ENCODE measurements at regions not wholly inside any gene's neighbourhood (a gene's known extent, or its start where the extent isn't known, plus 50 kb on each side); places are given as distances from the start of the nearest gene placed in this dataset.

GRCh38 chr14:54337314-54337713 is 59.5 kb upstream of the CDKN3 start:
- 73% methylated on average over 4 of the region's 10 CpGs for WGBS (ENCODE audit: insufficient coverage)
- no peaks in the 10 kb centered on the region for H3K36me3 ChIP-seq (replicated peaks in 1 of 2; ENCODE audit: control insufficient read depth in 1 of 2, insufficient read depth in 2 of 2, low read length in 2 of 2)
- H3K4me3 Mint-ChIP-seq: no peak overlapping the region
- no peak overlapping the region for H3K9ac ChIP-seq (ENCODE audit: insufficient read depth, low read length, poor library complexity, severe bottlenecking)
- no peak overlapping the region for H3K27ac Mint-ChIP-seq
- no peaks in the 10 kb centered on the region for H3K36me3 Mint-ChIP-seq
- no peaks in the 10 kb centered on the region for H3K79me2 ChIP-seq (ENCODE audit: insufficient read depth, low read length)
- peaks cover 0 to 2% (median 0%) of the 10 kb centered on the region in 7 donors for H3K9me3 Mint-ChIP-seq
- H3K4me1 ChIP-seq (ENCODE audit: control insufficient read depth in 1 of 2, insufficient read depth in 2 of 2, low read length in 2 of 2): no peaks in the 10 kb centered on the region
- TF ChIP-seq, protein P1, sequence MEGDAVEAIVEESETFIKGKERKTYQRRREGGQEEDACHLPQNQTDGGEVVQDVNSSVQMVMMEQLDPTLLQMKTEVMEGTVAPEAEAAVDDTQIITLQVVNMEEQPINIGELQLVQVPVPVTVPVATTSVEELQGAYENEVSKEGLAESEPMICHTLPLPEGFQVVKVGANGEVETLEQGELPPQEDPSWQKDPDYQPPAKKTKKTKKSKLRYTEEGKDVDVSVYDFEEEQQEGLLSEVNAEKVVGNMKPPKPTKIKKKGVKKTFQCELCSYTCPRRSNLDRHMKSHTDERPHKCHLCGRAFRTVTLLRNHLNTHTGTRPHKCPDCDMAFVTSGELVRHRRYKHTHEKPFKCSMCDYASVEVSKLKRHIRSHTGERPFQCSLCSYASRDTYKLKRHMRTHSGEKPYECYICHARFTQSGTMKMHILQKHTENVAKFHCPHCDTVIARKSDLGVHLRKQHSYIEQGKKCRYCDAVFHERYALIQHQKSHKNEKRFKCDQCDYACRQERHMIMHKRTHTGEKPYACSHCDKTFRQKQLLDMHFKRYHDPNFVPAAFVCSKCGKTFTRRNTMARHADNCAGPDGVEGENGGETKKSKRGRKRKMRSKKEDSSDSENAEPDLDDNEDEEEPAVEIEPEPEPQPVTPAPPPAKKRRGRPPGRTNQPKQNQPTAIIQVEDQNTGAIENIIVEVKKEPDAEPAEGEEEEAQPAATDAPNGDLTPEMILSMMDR (IDR thresholded peaks at IDR 0.05): no peak
- intact Hi-C loops (cut with micrococcal nuclease): no loop called here
- H3K9me3 ChIP-seq (replicated peaks in 1 of 2; ENCODE audit: control insufficient read depth in 1 of 2, insufficient read depth in 1 of 2, low read length in 2 of 2): no peaks in the 10 kb centered on the region
- no peak overlapping the region for H3K4me2 ChIP-seq (replicated peaks; ENCODE audit: extremely low read depth, low read length, poor library complexity, severe bottlenecking)
- no peak overlapping the region for H3K27ac ChIP-seq (ENCODE audit: low read depth in 1 of 2, low read length in 2 of 2)
- peaks cover 2 to 12% of the 10 kb centered on the region in 2 donors for H3K27me3 ChIP-seq (ENCODE audit: control insufficient read depth in 2 of 2, insufficient read depth in 2 of 2, low read length in 2 of 2)
- no peaks in the 10 kb centered on the region for H3K4me1 Mint-ChIP-seq
- H2AFZ ChIP-seq (ENCODE audit: insufficient read depth, low read depth, low read length, poor library complexity, severe bottlenecking): no peak overlapping the region
- H3K27me3 Mint-ChIP-seq (ENCODE audit: low read depth in 3 of 3): peaks cover 0 to 19% (median 4%) of the 10 kb centered on the region in 3 donors
- no peak for DNase-seq
- H3K4me3 ChIP-seq (replicated peaks in 1 of 3; ENCODE audit: low read depth in 2 of 3, low read length in 3 of 3): no peak overlapping the region
- H4K20me1 ChIP-seq (ENCODE audit: insufficient read depth, low read length): no peaks in the 10 kb centered on the region

GRCh38 chr14:54338696-54339317 is 58.0 kb upstream of the CDKN3 start:
- peaks cover 2 to 12% of the 10 kb centered on the region in 2 donors for H3K27me3 ChIP-seq (ENCODE audit: control insufficient read depth in 2 of 2, insufficient read depth in 2 of 2, low read length in 2 of 2)
- H3K4me2 ChIP-seq (replicated peaks; ENCODE audit: extremely low read depth, low read length, poor library complexity, severe bottlenecking): no peak overlapping the region
- H3K4me1 ChIP-seq (ENCODE audit: control insufficient read depth in 1 of 2, insufficient read depth in 2 of 2, low read length in 2 of 2): no peaks in the 10 kb centered on the region
- H3K27ac Mint-ChIP-seq: no peak overlapping the region
- no peaks in the 10 kb centered on the region for H3K9me3 ChIP-seq (replicated peaks in 1 of 2; ENCODE audit: control insufficient read depth in 1 of 2, insufficient read depth in 1 of 2, low read length in 2 of 2)
- H3K9me3 Mint-ChIP-seq: peaks cover 0 to 2% (median 0%) of the 10 kb centered on the region in 7 donors
- TF ChIP-seq, protein P1 (IDR thresholded peaks at IDR 0.05): no peak
- H3K27me3 Mint-ChIP-seq (ENCODE audit: low read depth in 3 of 3): peaks cover 0 to 21% (median 4%) of the 10 kb centered on the region in 3 donors
- no peaks in the 10 kb centered on the region for H3K79me2 ChIP-seq (ENCODE audit: insufficient read depth, low read length)
- H3K4me3 Mint-ChIP-seq: no peak overlapping the region
- H4K20me1 ChIP-seq (ENCODE audit: insufficient read depth, low read length): no peaks in the 10 kb centered on the region
- H3K4me3 ChIP-seq (replicated peaks in 1 of 3; ENCODE audit: low read depth in 2 of 3, low read length in 3 of 3): no peak overlapping the region
- intact Hi-C loops (cut with micrococcal nuclease): no loop called here
- no peaks in the 10 kb centered on the region for H3K36me3 Mint-ChIP-seq
- 90% methylated on average over 2 of the region's 6 CpGs for WGBS (ENCODE audit: insufficient coverage)
- H2AFZ ChIP-seq (ENCODE audit: insufficient read depth, low read depth, low read length, poor library complexity, severe bottlenecking): no peak overlapping the region
- H3K27ac ChIP-seq (ENCODE audit: low read depth in 1 of 2, low read length in 2 of 2): no peak overlapping the region
- no peaks in the 10 kb centered on the region for H3K36me3 ChIP-seq (replicated peaks in 1 of 2; ENCODE audit: control insufficient read depth in 1 of 2, insufficient read depth in 2 of 2, low read length in 2 of 2)
- no peak for DNase-seq
- no peaks in the 10 kb centered on the region for H3K4me1 Mint-ChIP-seq
- H3K9ac ChIP-seq (ENCODE audit: insufficient read depth, low read length, poor library complexity, severe bottlenecking): no peak overlapping the region

All from CD14-positive monocyte (primary cell).